Mammary epithelial cell (primary cell): ENCODE measurements at regions not wholly inside any gene's neighbourhood (a gene's known extent, or its start where the extent isn't known, plus 50 kb on each side); places are given as distances from the start of the nearest gene placed in this dataset.

Experiments used
- EZH2 ChIP-seq: IDR thresholded peaks from 2 replicates; pipeline ENCODE4 v1.6.1; 2012; ENCODE audit warnings: low read length, inconsistent platforms, borderline replicate concordance
- TF ChIP-seq, protein P1 (sequence below), 2 donors: IDR thresholded peaks in 1 of 2; conservative IDR thresholded peaks in 1 of 2; 2 replicates each; pipeline ENCODE4 v1.5.1; 2011 to 2012; ENCODE audit warnings: inconsistent platforms in 2 of 2, low read length in 2 of 2, mild to moderate bottlenecking in 2 of 2, control low read depth in 1 of 2, low read depth in 1 of 2; ENCODE audit not compliant: insufficient read depth in 1 of 2; ENCODE audit errors: extremely low read depth in 1 of 2

DNA sequence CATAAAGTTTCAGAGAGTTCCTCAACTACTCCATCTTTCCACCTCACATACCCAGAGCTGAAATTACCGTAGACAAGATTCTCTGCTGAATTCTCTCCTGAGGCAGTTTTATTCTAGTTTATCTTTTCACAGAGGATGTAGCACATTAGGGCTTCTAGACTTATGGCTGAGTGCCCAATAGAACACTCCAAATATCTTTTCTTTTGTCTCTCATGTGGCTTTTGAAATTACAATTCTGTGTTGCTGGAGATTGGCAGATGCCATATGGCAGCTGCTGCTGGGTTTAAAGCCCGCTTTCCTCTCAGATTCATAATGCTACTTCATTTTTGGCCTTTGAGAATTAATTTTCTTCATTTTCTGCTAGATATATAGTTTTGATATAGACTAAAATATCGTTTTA, 107.6 kb upstream of the BANK1 start:
- TF ChIP-seq, protein P1, sequence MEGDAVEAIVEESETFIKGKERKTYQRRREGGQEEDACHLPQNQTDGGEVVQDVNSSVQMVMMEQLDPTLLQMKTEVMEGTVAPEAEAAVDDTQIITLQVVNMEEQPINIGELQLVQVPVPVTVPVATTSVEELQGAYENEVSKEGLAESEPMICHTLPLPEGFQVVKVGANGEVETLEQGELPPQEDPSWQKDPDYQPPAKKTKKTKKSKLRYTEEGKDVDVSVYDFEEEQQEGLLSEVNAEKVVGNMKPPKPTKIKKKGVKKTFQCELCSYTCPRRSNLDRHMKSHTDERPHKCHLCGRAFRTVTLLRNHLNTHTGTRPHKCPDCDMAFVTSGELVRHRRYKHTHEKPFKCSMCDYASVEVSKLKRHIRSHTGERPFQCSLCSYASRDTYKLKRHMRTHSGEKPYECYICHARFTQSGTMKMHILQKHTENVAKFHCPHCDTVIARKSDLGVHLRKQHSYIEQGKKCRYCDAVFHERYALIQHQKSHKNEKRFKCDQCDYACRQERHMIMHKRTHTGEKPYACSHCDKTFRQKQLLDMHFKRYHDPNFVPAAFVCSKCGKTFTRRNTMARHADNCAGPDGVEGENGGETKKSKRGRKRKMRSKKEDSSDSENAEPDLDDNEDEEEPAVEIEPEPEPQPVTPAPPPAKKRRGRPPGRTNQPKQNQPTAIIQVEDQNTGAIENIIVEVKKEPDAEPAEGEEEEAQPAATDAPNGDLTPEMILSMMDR (conservative IDR thresholded peaks at IDR 0.05 in 1 of 2, IDR thresholded peaks at IDR 0.05 in 1 of 2; ENCODE audit: extremely low read depth in 1 of 2, insufficient read depth in 1 of 2, low read depth in 1 of 2, low read length in 2 of 2), result no peak
- no peak for TF ChIP-seq EZH2
